DND-41 (cell line): ENCODE measurements at regions not wholly inside any gene's neighbourhood (a gene's known extent, or its start where the extent isn't known, plus 50 kb on each side); places are given as distances from the start of the nearest gene placed in this dataset.

ENCODE experiments used
- ATAC-seq: fragments of 200-7000 bp; cut with Tn5 transposase; 3 replicates; pipeline ENCODE4 v1.9.1; 2021; ENCODE audit warnings: low read depth; ENCODE audit not compliant: insufficient read depth
- DNase-seq: peaks from one replicate; pipeline ENCODE4 v3.0.0-alpha.2; 2020
- H2AFZ ChIP-seq: 2 replicates; pipeline ENCODE4 v1.6.0; 2012; ENCODE audit warnings: low read depth, low read length
- H3K27ac ChIP-seq: 2 replicates; pipeline ENCODE4 v1.5.1; 2012; ENCODE audit warnings: low read length, inconsistent platforms
- H3K27me3 ChIP-seq: fragments of 200-600 bp; sonication (generic); 2 replicates; pipeline ENCODE4 v1.6.0; 2012; ENCODE audit warnings: low read length, mild to moderate bottlenecking, inconsistent platforms; ENCODE audit not compliant: insufficient read depth, poor library complexity
- H3K36me3 ChIP-seq: 2 replicates; pipeline ENCODE4 v1.5.1; 2012; ENCODE audit warnings: low read length, inconsistent platforms; ENCODE audit not compliant: insufficient read depth
- H3K4me1 ChIP-seq: 2 replicates; pipeline ENCODE4 v1.5.1; 2012; ENCODE audit warnings: mild to moderate bottlenecking, low read length; ENCODE audit not compliant: insufficient read depth
- H3K4me2 ChIP-seq: 2 replicates; pipeline ENCODE4 v1.6.0; 2012; ENCODE audit warnings: mild to moderate bottlenecking, moderate library complexity, low read length, inconsistent platforms; ENCODE audit not compliant: insufficient read depth
- H3K4me3 ChIP-seq, 2 experiments: fragments of 200-600 bp in 1 of 2; shearing (Covaris generic) in 1 of 2; 2 replicates each; pipeline ENCODE4 v1.5.1; 2012 to 2016; ENCODE audit warnings: inconsistent platforms in 2 of 2, low read length in 2 of 2, mild to moderate bottlenecking in 2 of 2, low read depth in 1 of 2, moderate library complexity in 1 of 2
- H3K79me2 ChIP-seq: 2 replicates; pipeline ENCODE4 v1.6.0; 2012; ENCODE audit warnings: low read length, inconsistent platforms; ENCODE audit not compliant: insufficient read depth
- H3K9ac ChIP-seq: 2 replicates; pipeline ENCODE4 v1.6.0; 2012; ENCODE audit warnings: low read depth, mild to moderate bottlenecking, inconsistent platforms, low read length, moderate library complexity
- H3K9me3 ChIP-seq: 2 replicates; pipeline ENCODE4 v1.5.1; 2012; ENCODE audit warnings: low read length, moderate library complexity, mild to moderate bottlenecking, inconsistent platforms; ENCODE audit not compliant: insufficient read depth, severe bottlenecking
- H4K20me1 ChIP-seq: 2 replicates; pipeline ENCODE4 v1.6.0; 2012; ENCODE audit warnings: low read length; ENCODE audit not compliant: insufficient read depth
- CTCF ChIP-seq: IDR thresholded peaks from 2 replicates; pipeline ENCODE4 v1.5.1; 2012; ENCODE audit warnings: borderline replicate concordance, low read length, moderate library complexity, mild to moderate bottlenecking; ENCODE audit not compliant: poor library complexity, severe bottlenecking; ENCODE audit errors: extremely low read depth
- EZH2 ChIP-seq: IDR thresholded peaks from 3 replicates; pipeline ENCODE4 v1.6.1; 2012; ENCODE audit warnings: borderline replicate concordance, low read depth, mild to moderate bottlenecking, moderate library complexity, low read length, inconsistent platforms; ENCODE audit not compliant: severe bottlenecking

- no peaks in the 10 kb centered on the region for H3K27me3 ChIP-seq
- ATAC-seq, result no peak
- no peak for DNase-seq
- H3K36me3 ChIP-seq, result no peaks in the 10 kb centered on the region
- no peak overlapping the region for H3K27ac ChIP-seq
- no peak overlapping the region for H3K4me3 ChIP-seq
- H3K4me1 ChIP-seq, result no peaks in the 10 kb centered on the region
- no peaks in the 10 kb centered on the region for H3K9me3 ChIP-seq
- no peaks in the 10 kb centered on the region for H4K20me1 ChIP-seq
- H2AFZ ChIP-seq, result no peak overlapping the region
- H3K79me2 ChIP-seq, result no peaks in the 10 kb centered on the region
- no peak overlapping the region for H3K9ac ChIP-seq
- H3K4me2 ChIP-seq, result no peak overlapping the region
- TF ChIP-seq EZH2, result no peak
- no peak for TF ChIP-seq CTCF
Observed at GRCh38 chr4:30511751-30512150, 208.4 kb upstream of the PCDH7 start.

DNA sequence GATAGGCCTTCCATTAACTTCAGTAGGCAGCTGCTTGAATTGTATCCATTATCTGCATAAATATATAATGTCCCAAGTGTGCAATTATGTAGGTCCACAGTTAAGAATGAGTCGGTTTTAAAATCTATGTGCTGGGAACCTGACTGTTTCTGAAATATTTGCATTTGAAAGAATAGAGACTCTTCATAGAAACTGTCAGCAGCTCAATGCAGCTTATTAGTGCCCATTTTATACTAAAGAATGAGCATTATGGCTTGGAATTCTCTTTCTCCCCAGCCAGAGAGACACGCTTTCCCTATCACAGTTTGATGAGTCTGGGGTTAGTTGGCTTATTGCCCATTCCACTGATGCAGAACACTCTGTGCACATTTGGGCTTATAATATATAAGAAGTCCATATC is 202.0 kb upstream of the PCDH7 start:
- H4K20me1 ChIP-seq, result no peaks in the 10 kb centered on the region
- DNase-seq (no peak), ATAC-seq (no peak)
- no peak overlapping the region for H3K9ac ChIP-seq
- H3K4me1 ChIP-seq, result no peaks in the 10 kb centered on the region
- TF ChIP-seq CTCF (no peak), EZH2 (no peak)
- H3K4me3 ChIP-seq, result no peak overlapping the region
- H3K79me2 ChIP-seq, result no peaks in the 10 kb centered on the region
- no peak overlapping the region for H3K4me2 ChIP-seq
- no peak overlapping the region for H3K27ac ChIP-seq
- no peaks in the 10 kb centered on the region for H3K9me3 ChIP-seq
- no peaks in the 10 kb centered on the region for H3K27me3 ChIP-seq
- no peak overlapping the region for H2AFZ ChIP-seq
- no peaks in the 10 kb centered on the region for H3K36me3 ChIP-seq

GRCh38 chr4:30525662-30526315 is 194.4 kb upstream of the PCDH7 start:
- H3K36me3 ChIP-seq, result no peaks in the 10 kb centered on the region
- H3K9me3 ChIP-seq, result no peaks in the 10 kb centered on the region
- H3K27me3 ChIP-seq, result no peaks in the 10 kb centered on the region
- ATAC-seq (no peak), DNase-seq (no peak)
- no peak overlapping the region for H3K9ac ChIP-seq
- no peak for TF ChIP-seq CTCF
- no peak for TF ChIP-seq EZH2
- no peaks in the 10 kb centered on the region for H4K20me1 ChIP-seq
- H3K4me1 ChIP-seq, result no peaks in the 10 kb centered on the region
- no peak overlapping the region for H3K27ac ChIP-seq
- H2AFZ ChIP-seq, result no peak overlapping the region
- H3K79me2 ChIP-seq, result no peaks in the 10 kb centered on the region
- no peak overlapping the region for H3K4me3 ChIP-seq
- no peak overlapping the region for H3K4me2 ChIP-seq

GRCh38 chr4:30535255-30535654 is 184.9 kb upstream of the PCDH7 start:
- H3K79me2 ChIP-seq, result no peaks in the 10 kb centered on the region
- DNase-seq, result no peak
- H3K4me2 ChIP-seq, result no peak overlapping the region
- no peaks in the 10 kb centered on the region for H3K36me3 ChIP-seq
- no peaks in the 10 kb centered on the region for H4K20me1 ChIP-seq
- H3K4me1 ChIP-seq, result no peaks in the 10 kb centered on the region
- H3K27me3 ChIP-seq, result no peaks in the 10 kb centered on the region
- no peak overlapping the region for H3K4me3 ChIP-seq
- H3K9ac ChIP-seq, result no peak overlapping the region
- no peak for ATAC-seq
- no peaks in the 10 kb centered on the region for H3K9me3 ChIP-seq
- H2AFZ ChIP-seq, result no peak overlapping the region
- no peak overlapping the region for H3K27ac ChIP-seq
- TF ChIP-seq EZH2 (no peak), CTCF (no peak)
